Brain microvascular endothelial cell (primary cell): ENCODE measurements at regions not wholly inside any gene's neighbourhood (a gene's known extent, or its start where the extent isn't known, plus 50 kb on each side); places are given as distances from the start of the nearest gene placed in this dataset.

Experiments used
- DNase-seq: peaks from one replicate; pipeline ENCODE4 v3.0.0-alpha.2; 2020
- H3K27ac ChIP-seq: fragments of 250-450 bp; sonication (Bioruptor Pico); 2 replicates; pipeline ENCODE4 v1.5.1; 2020; ENCODE audit warnings: mild to moderate bottlenecking, moderate library complexity
- H3K27me3 ChIP-seq: fragments of 250-450 bp; sonication (Bioruptor Pico); replicated peaks from 2 replicates; pipeline ENCODE4 v1.5.1; 2020; ENCODE audit warnings: mild to moderate bottlenecking
- H3K36me3 ChIP-seq: fragments of 250-450 bp; sonication (Bioruptor Pico); replicated peaks from 2 replicates; pipeline ENCODE4 v1.5.1; 2020; ENCODE audit warnings: mild to moderate bottlenecking
- H3K4me3 ChIP-seq: 2 replicates; pipeline ENCODE4 v1.5.1; 2011; ENCODE audit warnings: low read depth, mild to moderate bottlenecking, control low read depth, low read length, moderate library complexity
- CTCF ChIP-seq: IDR thresholded peaks from 2 replicates; pipeline ENCODE4 v1.5.1; 2011; ENCODE audit warnings: low read depth, mild to moderate bottlenecking, moderate library complexity, low read length, control low read depth, inconsistent platforms; ENCODE audit errors: missing control alignments
- in situ Hi-C: cut with HindIII; loops from 2 replicates; pipeline ENCODE4 v1.10.0; 2017; ENCODE audit warnings: low sequenced_read_pairs, low pct_ligation_motif_present

DNA sequence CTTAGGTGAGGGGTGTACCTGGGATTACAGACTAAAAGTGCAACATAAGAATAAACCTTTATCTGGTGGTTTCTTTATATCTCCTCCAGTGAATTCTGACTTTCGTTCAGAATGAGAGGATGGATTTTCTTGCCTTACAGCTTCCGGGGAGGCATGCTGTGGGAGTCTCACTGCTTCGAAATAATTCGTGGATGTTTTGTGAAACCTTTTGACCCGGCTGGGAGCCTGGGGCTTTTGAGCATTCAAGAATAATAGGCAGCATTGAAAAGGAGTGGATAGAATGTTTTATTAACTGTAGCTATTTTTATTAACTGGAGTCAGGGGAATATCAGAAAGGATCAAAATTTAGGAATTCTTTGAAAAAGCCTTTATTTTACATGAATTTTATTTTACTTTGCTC is 149.1 kb downstream of the RWDD3 start:
- Histone ChIP-seq H3K27me3 (no peaks in the 10 kb centered on the region), H3K4me3 (no peak overlapping the region), H3K36me3 (no peaks in the 10 kb centered on the region), H3K27ac (no peak overlapping the region)
- no peak for TF ChIP-seq CTCF
- in situ Hi-C loops: no loop called here
- no peak for DNase-seq

GRCh38 chr1:95384567-95384966 is 150.6 kb downstream of the RWDD3 start:
- no peak for DNase-seq
- no peaks in the 10 kb centered on the region for H3K36me3 ChIP-seq
- in situ Hi-C loops: no loop called here
- no peak for TF ChIP-seq CTCF
- H3K4me3 ChIP-seq: no peak overlapping the region
- no peaks in the 10 kb centered on the region for H3K27me3 ChIP-seq
- H3K27ac ChIP-seq: no peak overlapping the region

DNA sequence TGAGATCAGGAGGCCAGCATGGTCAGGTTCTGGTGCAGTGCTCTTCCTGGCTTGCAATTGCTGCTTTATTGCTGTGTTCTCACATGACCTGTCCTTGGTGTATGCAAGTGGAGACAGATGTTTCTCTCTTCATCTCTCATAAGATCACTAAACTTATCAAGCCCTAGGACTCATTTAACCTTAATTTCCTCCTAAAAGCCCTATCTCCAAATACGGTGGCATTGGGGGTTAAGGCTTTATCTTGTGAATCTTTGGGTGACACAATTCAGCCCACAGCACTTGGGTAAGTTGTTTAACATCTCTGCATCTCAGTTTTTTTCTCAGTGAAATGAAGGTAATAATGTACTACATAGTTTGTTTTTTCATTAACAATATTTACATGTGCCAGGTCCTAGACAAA is 152.4 kb downstream of the RWDD3 start:
- Histone ChIP-seq H3K36me3 (no peaks in the 10 kb centered on the region), H3K4me3 (no peak overlapping the region), H3K27ac (no peak overlapping the region), H3K27me3 (no peaks in the 10 kb centered on the region)
- no peak for DNase-seq
- no peak for TF ChIP-seq CTCF
- in situ Hi-C loops: no loop called here

DNA sequence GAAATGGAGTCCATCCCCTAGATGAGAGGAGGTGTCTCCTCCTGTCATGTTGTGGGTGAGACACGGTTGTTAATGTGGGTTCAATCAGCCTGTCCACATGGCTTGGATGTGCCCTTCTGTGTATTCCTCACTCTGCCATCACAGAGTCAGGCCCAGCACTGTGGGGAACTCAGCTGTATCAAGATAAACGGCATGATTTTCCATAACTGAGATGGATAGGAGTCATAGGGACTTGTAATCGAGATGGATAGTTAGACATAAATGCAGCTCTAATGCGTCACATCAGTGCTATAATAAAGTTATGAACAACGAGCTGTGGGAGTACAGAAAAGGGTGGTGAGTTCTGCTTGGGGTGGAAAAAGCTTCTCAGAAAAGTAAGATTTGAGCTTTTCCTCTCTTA is 152.9 kb downstream of the RWDD3 start:
- in situ Hi-C loops: no loop called here
- Histone ChIP-seq H3K36me3 (no peaks in the 10 kb centered on the region), H3K4me3 (no peak overlapping the region), H3K27me3 (no peaks in the 10 kb centered on the region), H3K27ac (no peak overlapping the region)
- TF ChIP-seq CTCF: no peak
- DNase-seq: no peak

DNA sequence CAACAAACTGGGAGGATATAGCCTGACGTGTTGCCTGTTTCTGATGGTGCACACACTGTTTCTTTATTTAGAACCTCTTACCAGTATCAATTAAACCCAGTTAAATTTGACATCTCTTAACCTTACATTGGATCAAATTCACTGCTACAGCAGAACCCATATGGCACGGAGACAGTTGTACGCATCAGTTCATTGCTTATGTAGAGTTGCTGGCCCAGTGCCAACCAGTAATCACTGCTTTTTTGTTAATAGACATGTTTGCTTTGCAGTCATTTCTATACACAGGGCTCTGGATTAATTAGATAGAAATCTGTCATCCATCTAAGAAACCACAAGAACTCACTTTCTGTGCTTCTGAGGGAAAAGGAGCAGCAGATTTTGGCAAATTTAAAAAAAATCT is 154.0 kb downstream of the RWDD3 start:
- DNase-seq: no peak
- H3K27me3 ChIP-seq: no peaks in the 10 kb centered on the region
- no peak overlapping the region for H3K27ac ChIP-seq
- no peak overlapping the region for H3K4me3 ChIP-seq
- H3K36me3 ChIP-seq: no peaks in the 10 kb centered on the region
- in situ Hi-C loops: no loop called here
- no peak for TF ChIP-seq CTCF

GRCh38 chr1:95393434-95393833 is 159.4 kb downstream of the RWDD3 start:
- Histone ChIP-seq H3K36me3 (no peaks in the 10 kb centered on the region), H3K4me3 (no peak overlapping the region), H3K27ac (no peak overlapping the region), H3K27me3 (no peaks in the 10 kb centered on the region)
- TF ChIP-seq CTCF: no peak
- DNase-seq: no peak
- in situ Hi-C loops: no loop called here
